Neural cell (in vitro differentiated cells): ENCODE measurements at regions not wholly inside any gene's neighbourhood (a gene's known extent, or its start where the extent isn't known, plus 50 kb on each side); places are given as distances from the start of the nearest gene placed in this dataset.

Experiments used
- CTCF ChIP-seq: fragments of 450-650 bp; IDR thresholded peaks from 2 replicates; pipeline ENCODE4 v1.5.1; 2014; ENCODE audit warnings: antibody characterized with exemption, mild to moderate bottlenecking, moderate library complexity; ENCODE audit not compliant: poor library complexity, severe bottlenecking
- EZH2 ChIP-seq: fragments of 200-600, 300-800 bp; shearing (Covaris generic), sonication (generic); IDR thresholded peaks from 2 replicates; pipeline ENCODE4 v1.6.1; 2014; ENCODE audit warnings: antibody characterized with exemption, low read length, borderline replicate concordance, mild to moderate bottlenecking; ENCODE audit not compliant: insufficient read depth, poor library complexity, severe bottlenecking

- TF ChIP-seq CTCF (no peak), EZH2 (no peak)
These were observed 80.5 kb upstream of the RALGPS2 start for GRCh38 chr1:178644308-178645120.
